ENCODE measurements at regions not wholly inside any gene's neighbourhood (a gene's known extent, or its start where the extent isn't known, plus 50 kb on each side); places are given as distances from the start of the nearest gene placed in this dataset.

- no peak for TF ChIP-seq CTCF (IDR thresholded peaks at IDR 0.05; ENCODE audit: extremely low read depth, missing control alignments)
- no peak for DNase-seq (ENCODE audit: low spot score)
These were observed 448.7 kb downstream of the MID1IP1 start for GRCh38 chrX:39249999-39250398.

DNA sequence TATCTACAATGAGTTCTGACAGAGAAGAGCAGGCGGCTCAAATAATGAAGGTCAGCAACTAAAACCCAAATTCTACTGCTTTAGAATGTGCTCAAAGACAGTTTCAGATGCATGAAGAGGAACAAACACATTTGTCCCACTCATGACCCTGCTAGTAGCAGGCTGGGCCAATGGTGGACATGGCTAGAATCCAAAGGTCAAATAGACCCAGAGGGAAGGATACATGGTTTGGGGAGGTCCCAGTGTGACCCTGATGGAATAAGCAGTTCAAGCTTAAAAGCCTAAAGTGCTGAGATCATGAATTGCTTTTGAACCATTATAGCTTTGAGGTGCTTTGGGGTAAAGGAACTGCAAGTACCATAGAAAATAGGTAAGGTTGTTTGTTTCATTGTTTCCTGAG is 450.7 kb downstream of the MID1IP1 start:
- TF ChIP-seq CTCF (IDR thresholded peaks at IDR 0.05; ENCODE audit: extremely low read depth, missing control alignments) = no peak
- no peak for DNase-seq (ENCODE audit: low spot score)

DNA sequence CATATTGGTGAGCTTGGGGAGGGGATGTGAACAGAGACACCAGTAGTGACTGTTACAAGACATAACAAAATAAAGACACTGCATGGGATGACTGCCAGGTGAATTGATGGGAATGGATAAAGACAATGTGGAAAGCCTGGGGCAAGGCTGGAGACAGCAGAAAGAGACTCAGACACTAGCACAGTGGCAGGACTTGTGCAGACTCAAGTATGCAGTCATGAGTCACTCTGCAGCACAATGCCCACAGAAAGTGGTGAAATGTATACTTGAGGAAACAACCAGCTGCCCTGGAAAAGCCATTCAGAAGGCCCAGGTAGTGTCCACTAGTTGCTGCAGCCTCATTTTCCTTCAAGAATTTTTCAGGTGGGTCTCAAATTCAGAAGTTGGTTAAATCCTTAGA is 452.3 kb downstream of the MID1IP1 start:
- no peak for DNase-seq (ENCODE audit: low spot score)
- TF ChIP-seq CTCF (IDR thresholded peaks at IDR 0.05; ENCODE audit: extremely low read depth, missing control alignments) = no peak

DNA sequence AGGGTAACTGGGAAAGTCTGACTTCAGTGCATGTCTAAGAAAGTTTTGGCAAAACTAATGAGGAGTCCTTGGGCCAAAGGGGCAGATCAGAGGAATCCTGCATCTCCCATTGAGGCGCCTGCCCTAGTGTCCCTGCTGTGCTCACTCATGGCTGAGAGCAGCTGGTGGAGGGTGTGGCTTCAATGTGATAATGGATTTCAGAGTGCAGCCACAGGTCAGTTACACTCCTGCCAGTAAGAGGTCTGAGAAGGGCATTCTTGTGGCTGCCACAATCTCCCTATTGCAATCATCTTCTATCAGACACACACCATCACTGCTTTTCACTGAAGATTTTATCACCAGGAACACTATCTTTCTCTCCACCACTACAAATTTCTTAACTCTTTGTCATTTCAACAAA is 457.1 kb downstream of the MID1IP1 start:
- TF ChIP-seq CTCF (IDR thresholded peaks at IDR 0.05; ENCODE audit: extremely low read depth, missing control alignments) = no peak
- DNase-seq (ENCODE audit: low spot score) = no peak

DNA sequence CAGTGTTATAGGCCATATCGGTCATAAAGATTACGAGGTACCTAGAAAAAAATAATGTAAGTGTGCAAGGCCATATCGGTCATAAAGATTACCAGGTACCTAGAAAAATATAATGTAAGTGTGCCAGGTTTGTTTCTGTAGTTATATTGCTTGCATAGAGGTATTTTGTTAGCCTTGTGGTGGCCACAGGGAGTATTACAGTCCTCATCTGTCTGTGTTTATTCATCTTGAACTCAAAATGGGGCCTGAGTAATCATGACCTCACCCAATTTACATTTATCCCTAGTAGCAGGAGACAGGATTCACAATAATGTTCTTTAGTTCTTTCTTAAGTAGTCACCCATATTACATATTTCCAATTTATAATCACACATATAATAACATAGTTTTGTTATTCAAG is 459.7 kb downstream of the MID1IP1 start:
- no peak for TF ChIP-seq CTCF (IDR thresholded peaks at IDR 0.05; ENCODE audit: extremely low read depth, missing control alignments)
- no peak for DNase-seq (ENCODE audit: low spot score)

- DNase-seq (ENCODE audit: low spot score) = peak; percentile 22
- no peak for TF ChIP-seq CTCF (IDR thresholded peaks at IDR 0.05; ENCODE audit: extremely low read depth, missing control alignments)
These were observed 460.3 kb downstream of the MID1IP1 start for GRCh38 chrX:39261446-39262147.

DNA sequence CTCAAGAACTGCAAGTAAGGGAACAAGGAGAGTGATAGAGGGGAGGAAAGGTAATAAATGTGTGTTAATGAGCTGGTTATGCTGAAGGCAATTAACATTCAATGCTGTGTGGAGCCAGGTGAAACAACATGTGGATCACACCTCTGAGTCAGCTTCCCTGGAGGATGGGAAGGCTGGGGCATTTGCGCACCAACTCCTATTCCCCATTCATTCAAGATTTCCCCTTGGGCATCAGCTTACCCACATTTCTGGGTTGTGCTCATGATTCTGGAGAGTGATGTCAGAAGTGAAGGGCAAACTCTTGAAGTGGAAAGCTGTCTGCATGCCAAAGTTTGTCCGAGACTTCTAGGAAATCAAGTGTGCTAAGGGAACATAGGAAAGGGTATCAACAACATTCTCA is 461.4 kb downstream of the MID1IP1 start:
- TF ChIP-seq CTCF (IDR thresholded peaks at IDR 0.05; ENCODE audit: extremely low read depth, missing control alignments) = no peak
- DNase-seq (ENCODE audit: low spot score) = no peak
